ENCODE measurements at regions not wholly inside any gene's neighbourhood (a gene's known extent, or its start where the extent isn't known, plus 50 kb on each side); places are given as distances from the start of the nearest gene placed in this dataset.

DNA sequence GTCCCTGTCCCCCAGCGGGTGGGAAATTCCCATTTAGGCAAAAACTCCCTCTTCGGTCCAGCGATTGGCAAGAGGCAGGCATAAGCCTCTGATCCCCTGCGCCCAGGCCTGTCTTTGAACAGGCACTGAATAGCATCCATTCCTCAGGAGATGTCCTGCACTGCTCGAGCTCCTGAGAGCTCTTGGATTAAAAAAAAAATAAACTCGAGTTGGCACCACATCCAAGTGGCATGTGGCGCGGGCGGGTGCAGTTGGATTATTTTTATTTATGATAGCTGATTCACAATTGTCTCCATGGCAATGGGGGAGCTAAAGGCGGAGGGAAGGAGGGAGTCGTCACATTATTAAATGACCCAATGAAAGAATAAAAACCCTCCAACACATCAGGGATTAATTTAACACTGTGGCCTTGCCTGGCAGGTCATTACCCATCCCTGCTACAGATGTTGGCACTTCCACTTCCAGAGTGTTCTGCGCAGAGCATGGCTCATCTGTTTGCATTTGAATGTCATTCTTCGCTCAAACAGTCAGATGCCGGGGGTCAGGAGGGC is 207.2 kb downstream of the AACS start:
- no peak for DNase-seq

DNA sequence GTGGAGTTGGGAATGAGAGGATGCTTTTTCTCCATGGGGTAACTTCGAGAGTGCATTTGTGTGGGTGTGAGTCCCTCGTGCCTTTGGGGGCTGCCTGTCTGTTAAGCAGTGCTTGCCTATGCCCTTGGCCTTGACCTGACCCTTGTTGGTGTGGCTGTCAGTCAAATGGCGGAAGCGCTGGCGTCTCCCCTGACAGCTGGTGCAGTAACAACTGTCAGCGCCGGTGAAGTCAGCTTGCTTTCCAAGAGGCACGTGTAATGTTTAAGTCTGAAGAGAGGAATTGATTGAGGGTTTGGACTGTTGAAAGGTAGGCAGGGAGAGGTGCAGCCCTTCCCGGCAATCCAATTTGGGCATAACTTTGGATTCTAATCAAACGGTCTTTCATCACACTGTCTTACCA is 211.3 kb downstream of the AACS start:
- DNase-seq: no peak

DNA sequence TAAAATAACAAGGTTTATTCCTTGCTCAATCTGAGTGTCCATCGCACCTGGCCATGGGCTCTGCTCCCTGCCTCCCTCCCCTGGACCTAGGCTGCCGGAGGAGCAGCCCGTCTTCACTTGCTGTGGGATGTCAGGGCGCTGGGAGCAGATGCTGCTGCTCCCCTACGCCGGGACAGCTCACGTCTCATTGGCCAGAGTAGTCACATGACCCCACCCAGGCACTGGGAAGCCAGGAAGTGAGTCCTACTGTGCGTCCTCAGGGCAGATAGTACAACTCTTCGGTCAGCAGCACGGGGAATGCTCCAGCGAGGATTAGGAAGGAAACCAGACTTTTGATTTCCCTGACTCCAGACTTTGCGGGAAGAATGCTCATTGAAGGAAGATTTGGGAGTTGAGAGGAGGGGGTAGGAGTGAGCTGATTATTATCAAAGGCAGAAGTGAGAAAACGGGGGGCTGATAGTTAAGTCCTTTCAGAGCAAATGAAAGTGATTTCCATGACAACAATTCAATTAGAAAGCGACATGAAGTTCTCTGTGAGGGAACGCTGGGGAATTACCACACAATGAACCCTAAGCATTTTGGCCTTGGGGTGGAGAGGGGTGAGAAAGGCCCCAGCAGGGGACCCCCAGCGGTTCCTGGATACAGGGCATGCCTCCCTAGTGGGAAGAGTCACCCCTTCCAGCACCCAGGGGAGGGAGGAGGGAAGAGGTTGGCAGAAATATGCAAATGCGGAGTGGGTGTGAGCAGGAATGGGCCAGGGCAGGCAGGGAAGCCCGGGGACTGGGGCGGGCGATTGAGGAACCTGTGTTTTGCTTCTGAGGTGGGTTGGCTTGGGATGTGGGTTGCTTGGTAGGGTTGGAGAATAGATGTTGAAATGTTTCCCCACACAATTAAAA is 215.5 kb downstream of the AACS start:
- no peak for DNase-seq

DNA sequence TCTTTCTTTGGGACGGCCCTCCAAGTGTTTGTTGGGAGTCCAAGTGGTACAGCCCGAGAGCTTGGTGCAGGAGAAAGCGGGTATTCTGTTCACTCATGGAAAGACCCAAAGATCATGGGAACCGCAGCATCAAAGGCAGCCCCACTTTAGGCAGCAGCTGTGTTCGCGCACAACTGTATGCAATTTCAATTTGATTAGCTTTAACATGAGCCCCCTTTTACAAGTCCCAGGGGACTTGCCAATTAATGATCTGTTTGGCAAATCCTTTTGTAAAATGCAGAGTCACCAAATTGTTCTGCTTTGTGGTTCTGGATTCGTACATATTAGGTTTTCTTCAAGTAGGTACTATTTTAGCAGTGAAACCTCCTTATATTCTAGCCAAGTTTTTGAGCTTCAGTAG is 217.7 kb downstream of the AACS start:
- no peak for DNase-seq

DNA sequence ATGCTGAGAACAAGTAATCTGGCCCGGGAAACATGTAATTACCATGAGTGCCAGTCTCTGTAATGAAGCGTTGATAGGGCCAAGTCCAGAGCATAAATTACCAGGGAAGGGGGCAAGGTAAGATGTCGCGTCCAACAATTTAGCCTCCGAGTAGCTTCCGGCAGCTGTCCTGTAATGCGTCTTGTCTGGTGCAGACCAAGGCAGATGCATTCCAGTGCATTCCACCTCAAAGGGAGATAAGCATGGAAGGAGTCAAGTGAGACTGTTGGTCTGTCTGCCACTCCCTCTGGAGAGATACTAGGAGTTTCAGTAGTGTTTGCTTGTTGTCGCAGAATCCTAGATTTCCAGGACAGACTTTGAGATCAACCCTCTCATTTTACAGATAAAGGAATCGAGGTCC is 218.3 kb downstream of the AACS start:
- DNase-seq: no peak

DNA sequence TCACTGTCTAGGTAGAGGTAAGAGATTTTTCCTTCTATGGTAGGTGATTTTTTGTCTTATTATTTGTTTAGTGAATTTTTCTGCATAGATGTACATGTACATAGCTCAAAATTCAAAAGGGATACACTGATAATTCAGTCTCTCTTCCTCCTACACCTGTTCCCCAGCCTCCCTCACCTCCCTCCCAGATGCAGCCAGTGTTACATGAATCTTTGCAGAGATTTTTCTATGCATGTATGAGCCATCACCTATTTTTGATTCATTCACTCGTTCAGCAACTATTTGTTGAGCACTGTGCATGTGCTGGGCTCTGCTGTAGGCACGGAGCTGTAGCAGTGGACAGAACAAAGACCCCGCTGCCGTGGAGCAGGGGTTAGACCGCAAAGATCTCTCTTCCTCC is 218.9 kb downstream of the AACS start:
- DNase-seq: no peak

DNA sequence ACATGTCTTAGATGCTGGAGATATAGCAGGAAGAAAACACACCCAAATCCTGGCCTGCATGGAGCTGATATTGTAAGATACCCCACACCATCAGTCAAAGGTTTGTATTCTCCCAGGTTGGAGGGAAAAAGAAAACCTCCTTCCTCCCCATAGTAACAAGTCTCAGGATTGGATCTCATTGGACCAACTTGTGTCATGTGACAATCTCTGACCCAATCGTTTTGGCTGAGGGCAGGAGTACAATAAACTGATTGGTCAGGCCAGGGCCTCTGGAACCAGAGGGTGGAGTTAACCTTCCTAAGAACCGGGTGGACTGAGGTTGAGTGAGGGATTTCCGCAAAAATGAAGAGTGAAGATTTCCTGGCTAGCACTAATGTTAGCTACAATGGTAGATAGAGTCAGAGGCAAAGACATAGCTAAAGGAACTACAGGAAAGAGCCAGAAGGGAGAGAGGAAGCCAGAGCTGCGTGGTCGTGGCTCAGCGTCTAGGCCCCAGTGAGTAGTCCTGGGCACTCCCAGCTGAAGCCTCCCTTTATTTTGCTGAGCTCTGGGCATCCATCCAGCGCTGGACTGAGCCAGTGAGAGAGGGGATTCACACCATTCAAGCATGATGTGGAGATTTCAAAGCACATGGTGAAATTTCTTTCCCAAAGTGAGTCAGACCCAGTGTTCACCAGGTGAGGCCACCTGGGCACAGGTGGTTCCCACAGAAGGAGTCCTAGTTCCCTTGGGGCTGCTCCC is 219.9 kb downstream of the AACS start:
- no peak for DNase-seq

DNA sequence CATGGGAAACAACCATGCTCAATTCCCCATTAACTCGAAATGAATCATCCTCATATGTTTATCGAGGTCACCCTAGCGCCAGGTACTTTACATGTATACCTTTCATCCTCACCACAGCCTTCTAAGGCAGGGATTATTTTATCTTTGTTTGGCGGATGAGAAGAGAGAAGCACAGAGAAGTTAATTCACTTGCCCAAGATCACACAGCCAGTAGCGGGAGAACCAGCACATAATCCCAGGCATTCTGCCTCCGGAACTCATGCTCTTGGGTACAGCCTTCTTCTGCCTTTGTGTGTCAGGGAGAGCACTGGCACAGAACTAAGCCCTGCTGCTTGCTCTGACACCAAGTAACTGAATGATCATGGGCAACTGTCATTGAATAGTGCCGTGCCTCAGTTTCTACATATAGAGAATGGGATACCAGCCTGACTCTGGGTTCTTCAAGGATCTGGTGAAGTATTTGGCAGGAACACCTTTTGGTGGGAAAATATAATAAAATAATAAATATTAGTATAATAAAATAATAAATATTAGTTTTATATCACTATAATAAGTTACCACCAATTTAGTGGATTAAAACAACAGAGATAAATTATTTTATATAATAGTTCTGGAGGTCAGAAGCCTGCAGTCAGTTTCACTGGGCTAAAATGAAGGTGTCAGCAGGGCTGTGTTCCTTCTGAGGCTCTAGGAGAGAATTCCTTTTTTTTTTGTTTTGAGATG is 220.9 kb downstream of the AACS start:
- no peak for DNase-seq

DNA sequence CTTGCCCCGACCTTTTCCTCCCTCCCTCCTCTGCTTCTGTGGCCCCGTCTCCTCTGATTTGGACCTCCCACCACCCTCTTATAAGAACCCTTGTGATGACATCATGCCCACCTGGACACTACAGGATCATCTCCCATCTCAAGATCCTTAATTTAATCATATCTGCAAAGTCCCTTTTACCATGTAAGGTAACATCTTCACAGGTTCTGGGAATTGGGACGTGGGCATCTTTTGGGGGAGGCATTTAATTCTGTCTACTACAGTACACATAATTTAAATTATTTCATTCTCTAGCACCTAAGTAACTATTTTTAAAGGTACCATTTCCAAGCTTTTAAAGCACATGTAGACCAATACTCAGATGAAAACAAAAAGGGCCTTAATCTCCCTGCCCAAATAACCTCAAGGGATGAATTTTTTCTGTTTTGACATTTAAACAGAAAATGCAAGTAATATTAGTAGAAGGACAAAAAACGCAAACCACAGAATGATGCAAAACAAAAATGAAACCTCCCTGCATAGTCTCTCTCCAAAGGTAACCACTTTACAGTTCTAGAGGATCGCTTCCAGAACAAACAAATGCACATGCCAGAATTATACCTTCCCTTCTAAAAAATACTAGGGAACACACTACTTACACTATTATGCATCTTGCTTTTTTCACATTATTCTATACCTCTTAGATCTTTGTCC is 222.1 kb downstream of the AACS start:
- DNase-seq: no peak

DNA sequence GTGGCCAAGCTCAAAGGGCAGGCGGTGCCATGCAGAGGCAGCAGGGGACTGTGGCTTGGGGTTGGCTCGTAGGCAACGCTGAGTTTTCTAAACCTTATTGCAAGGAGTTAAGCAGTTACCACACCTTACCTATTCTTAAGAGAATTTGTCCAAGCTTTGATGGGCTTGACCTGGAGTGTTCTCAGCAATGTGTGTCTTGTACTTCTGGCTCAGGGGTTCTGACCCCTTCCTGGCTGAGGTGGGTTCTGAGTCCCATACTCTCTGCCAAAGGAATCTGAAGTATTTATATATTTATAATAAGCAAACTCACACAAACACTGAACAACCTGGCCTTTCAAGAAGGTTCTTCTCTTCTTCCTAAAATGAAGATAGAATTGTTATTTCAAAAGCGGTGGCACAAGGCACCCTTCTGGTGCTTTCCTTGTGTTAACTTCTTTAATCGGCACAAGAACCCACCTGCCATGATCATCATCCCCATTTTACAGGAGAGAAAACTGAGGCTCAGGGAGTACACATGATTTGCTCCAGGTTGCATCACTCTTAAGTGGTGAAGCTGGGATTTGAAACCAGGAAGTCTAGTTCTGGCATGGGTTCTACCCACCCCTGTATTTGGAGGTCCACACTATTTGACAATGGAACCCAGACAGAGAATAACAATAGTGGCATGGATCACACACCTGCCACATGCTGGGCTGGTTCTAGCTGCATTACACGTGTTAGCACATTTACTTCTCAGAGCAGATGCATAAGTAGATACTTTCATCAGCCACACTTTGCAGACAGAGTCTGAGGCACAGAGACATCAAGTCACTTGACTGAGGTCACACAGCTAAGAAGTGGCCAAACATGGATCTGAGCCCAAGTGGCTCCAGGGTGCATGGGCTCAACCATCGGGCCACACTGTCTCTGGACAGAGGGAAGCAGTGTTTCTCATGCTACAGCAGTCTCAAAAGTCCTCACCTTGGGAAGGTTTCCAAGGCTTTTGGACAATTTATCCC is 224.0 kb downstream of the AACS start:
- no peak for DNase-seq

DNA sequence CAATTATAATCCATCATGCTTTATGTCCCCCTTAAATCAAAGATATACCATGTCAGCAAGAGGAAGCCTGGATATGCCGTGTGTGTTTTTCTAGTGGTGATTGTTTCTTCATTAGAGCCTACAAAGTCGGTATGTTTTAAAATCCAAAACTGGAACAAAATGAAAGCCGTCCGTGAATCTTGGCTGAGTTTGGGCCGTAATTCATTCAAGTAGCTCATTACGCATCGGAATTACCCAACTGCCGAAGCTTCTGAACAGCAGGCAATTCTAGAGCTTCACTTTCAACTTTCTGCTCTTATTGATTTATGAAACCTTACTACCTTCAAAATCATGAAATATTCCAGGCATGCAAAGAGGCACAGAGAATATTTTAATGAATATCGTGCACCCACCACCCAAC is 224.7 kb downstream of the AACS start:
- no peak for DNase-seq

DNA sequence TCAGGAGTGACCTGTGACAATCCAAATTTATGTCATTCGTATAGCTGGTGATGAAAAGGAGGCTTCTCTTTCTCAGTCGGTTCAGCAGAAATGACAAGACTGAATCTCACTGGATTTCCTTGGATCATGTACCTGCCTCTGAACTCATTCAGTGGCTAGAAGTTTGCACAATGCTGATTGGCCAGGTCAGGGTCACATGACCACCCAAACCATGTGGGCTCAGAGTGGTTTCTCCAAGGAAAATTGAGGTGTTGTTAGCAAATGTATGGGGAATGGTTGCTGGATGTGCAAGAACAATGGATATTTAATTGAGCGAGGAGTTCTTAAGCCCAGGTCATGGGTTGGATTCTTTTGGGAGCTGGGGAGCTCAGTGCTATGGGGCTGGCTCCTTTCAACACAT is 227.5 kb downstream of the AACS start:
- no peak for DNase-seq

DNA sequence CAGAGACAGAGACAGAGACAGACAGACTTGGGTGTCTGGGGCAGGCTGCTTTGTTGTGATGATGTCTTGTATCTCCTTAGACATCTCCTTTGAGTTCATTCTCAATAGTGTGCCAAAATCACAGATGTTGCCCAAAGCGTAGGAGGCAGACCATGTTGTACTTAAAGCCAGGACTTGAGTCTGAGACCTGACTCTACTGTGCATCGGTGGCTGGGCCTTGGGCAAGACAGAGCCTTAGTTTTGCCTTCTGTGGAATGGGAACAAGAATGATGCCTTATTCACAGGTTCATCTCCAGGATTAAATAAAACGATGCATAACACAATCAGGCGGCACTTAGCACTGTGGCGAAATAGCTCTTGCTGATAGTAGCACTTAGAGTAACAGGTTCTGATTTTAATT is 230.3 kb downstream of the AACS start:
- DNase-seq: no peak

DNA sequence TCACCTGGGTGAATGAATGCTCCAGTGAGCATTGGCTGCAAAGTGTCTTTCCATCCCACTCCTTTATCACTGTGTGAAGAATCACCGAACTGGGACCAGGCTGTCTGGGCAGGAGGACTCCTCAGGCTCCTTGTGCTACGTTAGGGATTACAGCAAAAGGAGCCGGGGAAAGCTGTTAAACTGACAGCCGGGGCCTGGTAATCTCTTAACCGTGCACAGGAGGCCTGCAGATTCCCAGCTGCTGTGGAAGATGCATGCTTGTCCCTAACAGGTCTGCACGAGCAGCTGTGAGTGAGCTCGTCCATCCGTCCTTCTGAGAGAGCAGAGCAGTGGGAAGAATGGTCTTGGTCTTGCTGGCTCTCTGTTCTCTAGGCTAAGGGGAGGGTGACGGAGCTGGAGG is 231.5 kb downstream of the AACS start:
- no peak for DNase-seq

DNA sequence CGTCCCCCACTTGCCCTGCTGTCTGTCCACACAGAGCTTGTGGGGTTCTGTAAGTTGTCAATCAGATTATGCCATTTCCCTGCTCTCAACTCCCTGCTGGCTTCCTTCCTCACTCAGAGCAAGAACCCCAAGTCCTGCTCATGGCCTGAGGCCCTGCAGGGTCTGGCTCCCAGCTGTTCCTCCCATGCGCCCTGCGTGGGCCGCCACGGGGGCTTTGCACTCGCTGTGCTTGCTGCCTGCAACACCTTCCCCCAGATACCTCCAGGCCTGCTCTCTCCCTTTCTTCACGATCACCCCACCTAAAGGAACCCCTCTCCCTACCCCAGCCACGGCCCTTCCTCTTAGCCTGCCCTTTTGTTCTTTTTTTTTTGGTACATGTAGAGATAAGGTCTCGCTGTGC is 234.6 kb downstream of the AACS start:
- no peak for DNase-seq

DNA sequence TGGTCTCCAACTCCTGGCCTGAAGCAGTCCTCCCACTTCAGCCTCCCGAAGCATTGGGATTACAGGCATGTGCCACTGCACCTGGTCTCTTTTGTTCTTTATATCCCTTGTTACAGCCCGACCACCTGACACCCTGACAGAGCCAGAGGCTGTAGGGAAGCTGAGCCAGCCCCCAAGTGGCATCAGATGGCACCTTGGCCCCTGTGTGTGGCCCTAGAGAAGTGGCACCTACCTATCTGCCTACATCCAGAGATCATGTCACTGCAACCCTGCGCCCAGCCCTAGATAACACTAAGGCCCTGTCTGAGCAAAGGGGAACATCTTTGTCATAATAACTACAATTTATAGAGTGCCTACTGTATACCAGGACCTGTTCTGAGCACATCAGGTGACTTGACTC is 235.0 kb downstream of the AACS start:
- DNase-seq: no peak

DNA sequence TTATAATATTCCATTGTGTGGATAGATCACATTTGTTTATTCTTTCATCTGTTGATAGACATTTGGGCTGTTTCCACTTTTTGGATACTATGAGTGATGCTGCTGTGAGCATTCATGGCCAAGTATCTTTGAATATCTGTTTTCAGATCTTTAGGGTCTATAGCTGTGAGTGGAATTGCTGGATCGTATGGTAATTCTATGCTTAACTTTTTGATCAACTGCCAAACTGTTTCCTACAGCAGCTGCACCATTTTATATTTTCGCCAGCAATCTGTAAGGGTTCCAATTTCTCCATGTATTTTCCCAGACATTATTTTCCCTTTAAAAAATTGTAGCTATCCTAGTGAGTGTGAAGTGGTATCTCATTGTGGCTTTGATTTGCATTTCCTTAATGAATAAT is 238.1 kb downstream of the AACS start:
- DNase-seq: no peak

DNA sequence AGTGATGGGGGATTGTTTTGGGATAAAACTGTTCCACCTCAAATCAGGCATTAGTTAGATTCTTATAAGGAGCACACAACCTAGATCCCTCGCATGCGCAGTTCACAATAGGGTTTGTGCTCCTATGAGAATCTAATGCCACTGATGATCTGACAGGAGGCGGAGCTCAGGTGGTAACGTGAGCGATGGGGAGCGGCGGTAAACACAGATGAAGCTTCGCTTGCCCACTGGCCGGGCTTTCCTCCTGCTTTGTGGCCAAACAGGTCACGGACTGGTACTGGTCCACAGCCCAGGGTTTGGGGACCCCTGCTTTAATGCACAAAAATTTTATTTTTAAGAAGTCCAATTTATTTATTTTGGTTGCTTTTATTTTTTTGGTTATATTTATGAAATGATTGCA is 238.8 kb downstream of the AACS start:
- DNase-seq: no peak

DNA sequence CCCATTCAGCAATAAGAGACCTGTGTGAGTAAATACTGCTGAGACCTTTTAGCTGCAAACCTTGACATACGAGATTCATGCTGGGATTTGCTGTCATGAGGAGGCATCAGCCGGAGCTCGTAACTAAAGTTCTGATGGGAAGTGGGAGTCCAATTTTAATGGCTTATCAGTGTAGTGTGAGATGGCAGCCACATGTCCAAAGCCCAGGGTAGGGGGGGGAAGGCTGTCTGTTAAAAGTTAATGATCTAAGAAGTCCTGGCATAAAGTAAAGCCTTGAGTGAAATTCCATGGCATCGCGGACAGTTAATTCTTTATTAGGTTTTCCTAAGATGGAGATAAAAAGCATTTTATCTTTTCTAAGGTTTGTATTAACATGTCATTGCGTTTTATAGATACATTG is 240.0 kb downstream of the AACS start:
- DNase-seq: no peak

DNA sequence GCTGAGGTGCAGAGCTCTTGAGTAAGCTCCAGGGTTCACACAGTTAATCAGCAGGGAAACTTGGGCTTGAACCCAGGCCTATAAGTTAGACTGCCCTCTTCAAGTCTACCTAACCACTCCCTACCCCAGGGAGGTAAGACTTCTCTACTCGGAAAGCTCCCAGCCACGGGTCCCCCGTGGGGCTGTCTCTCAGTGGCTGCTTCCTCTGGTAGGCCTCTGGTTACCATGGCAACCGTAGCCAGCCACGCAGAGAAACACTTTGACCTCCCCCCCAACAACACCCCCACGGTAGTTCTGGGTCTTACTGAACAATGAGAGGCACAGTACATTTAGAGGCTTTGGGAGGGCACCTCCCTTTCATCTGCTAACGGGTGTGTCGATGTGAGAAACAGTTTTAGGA is 245.2 kb downstream of the AACS start:
- DNase-seq: no peak

DNA sequence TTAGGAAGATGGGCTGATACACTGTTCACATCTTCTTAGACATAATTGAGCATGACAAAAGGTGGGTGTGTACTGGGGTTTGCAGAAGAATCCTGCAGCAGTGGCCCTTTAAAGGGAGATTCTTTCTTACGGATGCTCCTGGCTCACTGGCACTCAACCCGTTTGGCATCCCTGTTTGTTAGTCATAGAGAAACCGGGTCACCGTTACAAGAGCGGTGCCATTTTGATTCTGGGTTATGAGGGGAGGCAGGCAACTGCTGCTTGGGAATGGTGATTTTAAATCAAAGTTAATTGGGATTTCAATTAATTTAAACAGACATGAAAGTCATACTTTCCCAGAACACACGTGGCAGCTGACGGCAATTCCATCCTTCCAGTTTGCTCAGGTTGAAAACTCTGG is 245.8 kb downstream of the AACS start:
- DNase-seq: no peak

DNA sequence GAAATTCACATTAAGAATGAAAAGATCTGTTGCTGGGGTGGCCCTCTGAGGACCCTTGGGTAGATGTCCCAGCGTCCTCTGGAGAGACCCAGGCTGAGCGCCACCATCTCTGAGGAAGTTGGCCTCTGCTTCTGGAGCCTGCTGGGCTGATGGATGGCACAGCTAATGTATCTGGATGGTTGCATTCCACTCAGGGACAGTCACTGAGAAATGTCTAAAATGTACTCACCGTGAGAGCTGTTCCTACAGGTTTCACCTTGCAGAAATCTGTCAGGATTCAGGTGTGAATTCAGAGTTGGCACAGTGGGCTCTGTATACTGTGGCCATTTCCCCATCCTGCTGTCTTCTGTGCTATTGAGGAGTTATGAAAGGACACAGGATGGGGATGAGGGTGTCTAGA is 247.2 kb downstream of the AACS start:
- no peak for DNase-seq

All from CD4-positive, alpha-beta T cell treated with Interleukin-17A for 1 hour (primary cell).